Erythroblast (primary cell): ENCODE measurements at regions not wholly inside any gene's neighbourhood (a gene's known extent, or its start where the extent isn't known, plus 50 kb on each side); places are given as distances from the start of the nearest gene placed in this dataset.

Source experiments
- GATA1 ChIP-seq: IDR thresholded peaks from 2 replicates; pipeline ENCODE4 v1.6.1; 2011; ENCODE audit warnings: low read depth, mild to moderate bottlenecking, control low read depth, low read length, moderate library complexity
- POLR2A ChIP-seq: IDR thresholded peaks from 2 replicates; pipeline ENCODE4 v1.6.1; 2011; ENCODE audit warnings: mild to moderate bottlenecking, low read length

GRCh38 chr9:80366626-80367025, 794.9 kb downstream of the TLE4 start:
- TF ChIP-seq POLR2A (no peak), GATA1 (no peak)
